Germinal center (tissue), 1 donor: ENCODE measurements at regions not wholly inside any gene's neighbourhood (a gene's known extent, or its start where the extent isn't known, plus 50 kb on each side); places are given as distances from the start of the nearest gene placed in this dataset.

ENCODE experiments used
- DNase-seq: peaks from one replicate; pipeline ENCODE4 v3.0.0; 2012; ENCODE audit warnings: mixed read lengths, low spot score

DNA sequence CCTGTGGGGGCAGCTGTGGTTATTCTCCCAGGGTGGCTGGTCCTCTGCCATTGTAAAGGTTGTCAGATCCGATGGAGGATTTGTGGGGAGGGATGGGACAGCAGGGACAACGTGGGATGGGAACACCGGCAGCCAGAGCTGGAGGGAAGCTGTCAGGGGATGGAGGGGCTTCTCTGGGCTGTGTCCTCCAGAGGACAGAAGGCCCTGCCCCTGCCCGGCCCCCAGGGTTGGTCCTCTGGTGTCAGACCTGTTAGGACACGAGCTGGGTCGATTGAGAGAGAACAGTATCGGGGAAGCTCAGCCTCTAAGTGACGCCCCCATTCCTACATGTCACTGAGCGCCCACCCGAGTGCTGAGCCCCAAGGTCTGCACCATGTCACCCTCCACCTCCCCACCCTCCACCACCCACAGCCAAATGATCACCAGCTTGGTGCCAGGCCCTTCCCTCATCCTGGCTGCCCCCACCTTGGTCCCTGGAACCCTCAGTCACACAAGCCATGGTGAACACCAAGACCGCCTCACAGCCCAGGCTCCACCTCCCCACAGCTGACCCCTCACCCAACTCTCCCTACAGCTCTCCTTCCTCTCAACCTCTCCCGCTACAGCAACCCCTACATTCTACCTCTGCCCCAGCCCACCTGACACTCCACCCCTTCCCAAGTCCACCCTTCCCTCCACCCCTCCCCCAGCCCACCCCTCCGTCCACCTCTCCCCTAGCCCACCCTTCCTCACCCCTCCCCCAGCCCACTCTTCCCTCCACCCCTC is 244.4 kb downstream of the MATN1 start:
- no peak for DNase-seq

DNA sequence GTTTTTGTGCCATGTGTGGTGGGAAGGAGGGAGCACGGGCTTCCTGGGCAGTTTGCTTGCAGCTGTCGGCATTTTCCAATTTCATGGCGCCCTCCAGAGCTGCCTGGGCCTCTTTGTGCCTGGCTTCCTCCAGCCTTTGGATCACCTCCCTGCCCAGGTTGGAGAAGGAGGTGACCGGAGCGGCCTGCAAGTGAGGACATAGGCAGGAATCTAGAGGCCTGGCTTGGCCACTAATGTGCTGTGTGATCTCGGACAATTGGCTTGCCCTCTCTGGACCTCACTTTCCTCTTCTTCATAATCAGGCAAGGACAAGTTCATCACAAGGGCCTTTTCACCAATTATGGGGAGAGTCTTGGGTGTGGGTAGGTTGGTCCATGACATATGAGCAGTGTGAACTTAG is 245.1 kb downstream of the MATN1 start:
- no peak for DNase-seq

DNA sequence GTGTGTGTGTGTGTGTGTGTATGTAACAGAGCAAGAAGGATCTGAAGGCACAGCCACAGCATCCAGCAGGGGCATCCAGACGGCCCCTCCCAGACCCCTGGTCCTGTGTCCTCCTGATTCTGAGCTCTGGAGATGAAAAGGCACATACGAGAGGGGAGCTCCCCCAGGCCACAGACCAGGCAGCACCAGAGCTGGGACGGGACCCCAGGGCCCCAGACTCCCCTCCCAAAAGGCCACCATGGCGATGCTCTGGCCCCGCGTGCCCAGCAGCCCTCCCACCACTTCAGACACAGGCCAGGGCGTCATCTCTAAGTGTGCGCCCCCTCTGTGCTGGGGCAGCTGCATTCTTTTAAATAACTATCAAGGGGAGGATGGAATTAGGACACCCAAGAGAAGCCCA is 245.8 kb downstream of the MATN1 start:
- DNase-seq: no peak

DNA sequence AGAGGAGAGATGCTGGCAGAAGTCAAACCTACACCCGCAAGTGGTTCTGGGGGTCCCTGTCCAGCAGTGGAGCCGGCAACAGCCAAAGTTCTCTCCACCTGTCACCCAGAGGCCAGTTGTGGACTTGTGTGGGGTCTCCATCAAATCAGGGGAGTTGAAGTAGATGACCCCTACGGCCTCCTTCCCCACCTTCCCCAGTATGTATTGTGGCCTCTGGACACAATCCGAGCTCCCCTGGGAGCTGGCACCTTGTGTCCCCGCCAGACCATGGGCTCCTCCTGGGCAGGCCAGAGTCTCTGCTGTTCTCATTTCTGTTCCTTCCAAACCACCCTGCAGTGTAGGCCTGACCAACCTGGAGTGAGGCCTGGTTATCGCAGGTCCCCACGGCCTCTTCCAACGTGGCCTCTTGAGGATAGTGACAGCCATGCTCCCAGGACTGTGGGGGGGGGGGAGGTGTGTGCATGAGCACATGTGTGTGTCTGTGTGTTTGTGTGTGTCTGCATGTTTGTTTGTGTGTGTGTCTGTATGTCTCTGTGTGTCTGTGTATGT is 246.4 kb downstream of the MATN1 start:
- DNase-seq: no peak

DNA sequence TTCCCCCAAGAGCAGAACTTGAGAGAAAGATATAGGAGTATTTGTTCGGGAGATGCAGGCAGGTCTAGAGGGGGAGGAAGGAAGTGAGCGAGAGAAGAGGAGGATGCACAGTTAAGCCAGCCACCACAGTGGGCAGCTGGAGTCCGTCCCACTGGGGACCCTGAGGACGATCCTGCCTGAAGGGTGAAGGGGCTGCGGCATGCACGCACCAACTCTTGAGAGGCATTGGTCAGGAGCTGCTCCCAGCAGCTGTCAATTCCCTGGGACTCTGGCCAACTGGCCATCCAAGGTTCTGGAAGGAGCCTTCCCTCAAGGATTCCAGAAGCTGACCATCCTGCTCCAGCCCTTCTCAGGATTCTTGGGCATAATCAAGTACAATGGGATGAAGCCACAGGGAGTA is 246.9 kb downstream of the MATN1 start:
- DNase-seq: no peak

DNA sequence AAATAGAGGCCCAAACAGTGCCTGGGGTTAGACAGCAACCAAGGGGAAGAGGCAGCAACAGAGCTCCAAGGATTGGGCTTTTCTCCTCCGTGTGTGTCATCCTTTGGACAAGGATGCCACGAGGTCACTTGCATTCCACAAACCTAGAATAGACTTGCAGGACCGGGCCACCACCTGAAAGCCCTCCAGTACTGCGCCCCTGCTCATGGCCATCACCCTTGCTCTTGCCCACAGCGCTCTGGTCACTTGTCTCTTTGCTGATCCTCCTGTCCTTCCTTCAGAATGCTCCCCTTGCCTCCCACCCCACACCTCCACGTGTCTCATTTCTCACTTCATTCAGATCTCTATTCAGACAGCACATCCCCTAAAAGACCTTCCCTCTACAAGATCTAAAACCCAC is 247.4 kb downstream of the MATN1 start:
- DNase-seq: no peak

DNA sequence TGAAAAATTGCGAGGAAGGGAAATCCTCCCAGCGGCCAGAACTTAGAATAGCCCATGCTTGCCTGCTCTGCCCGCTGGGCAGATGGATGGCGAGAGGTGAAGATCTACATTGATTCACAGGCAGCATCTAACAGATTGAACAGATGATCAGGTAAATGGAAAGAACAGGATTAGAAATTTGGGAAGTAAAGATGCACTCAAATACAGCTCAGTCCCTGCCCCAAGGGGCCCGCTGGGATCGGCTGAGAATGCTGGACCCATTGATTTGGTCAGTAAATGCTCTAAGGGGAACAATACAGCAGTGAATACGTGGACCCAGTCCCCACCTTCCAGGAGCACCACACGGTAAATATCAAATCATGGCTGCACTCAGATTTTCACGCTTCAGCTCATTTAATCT is 248.2 kb downstream of the MATN1 start:
- DNase-seq: no peak

DNA sequence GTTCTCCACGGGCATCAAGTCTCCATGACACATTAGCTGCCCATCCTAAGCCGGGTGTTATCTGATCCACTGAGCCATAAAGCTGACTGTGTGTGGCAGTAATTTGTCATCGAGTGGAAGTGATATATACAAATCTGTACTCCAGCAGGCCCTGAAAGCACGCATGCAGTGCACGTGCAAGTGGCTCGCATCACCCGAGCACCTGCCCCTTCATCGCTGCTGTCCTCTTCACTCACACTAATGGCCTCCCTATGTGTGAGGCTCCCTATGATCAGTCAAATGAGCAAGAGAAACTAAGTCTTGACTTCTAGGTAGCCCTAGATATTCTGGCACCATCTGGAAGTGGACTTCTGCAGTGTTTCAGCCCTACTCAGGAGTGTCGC is 248.6 kb downstream of the MATN1 start:
- no peak for DNase-seq

DNA sequence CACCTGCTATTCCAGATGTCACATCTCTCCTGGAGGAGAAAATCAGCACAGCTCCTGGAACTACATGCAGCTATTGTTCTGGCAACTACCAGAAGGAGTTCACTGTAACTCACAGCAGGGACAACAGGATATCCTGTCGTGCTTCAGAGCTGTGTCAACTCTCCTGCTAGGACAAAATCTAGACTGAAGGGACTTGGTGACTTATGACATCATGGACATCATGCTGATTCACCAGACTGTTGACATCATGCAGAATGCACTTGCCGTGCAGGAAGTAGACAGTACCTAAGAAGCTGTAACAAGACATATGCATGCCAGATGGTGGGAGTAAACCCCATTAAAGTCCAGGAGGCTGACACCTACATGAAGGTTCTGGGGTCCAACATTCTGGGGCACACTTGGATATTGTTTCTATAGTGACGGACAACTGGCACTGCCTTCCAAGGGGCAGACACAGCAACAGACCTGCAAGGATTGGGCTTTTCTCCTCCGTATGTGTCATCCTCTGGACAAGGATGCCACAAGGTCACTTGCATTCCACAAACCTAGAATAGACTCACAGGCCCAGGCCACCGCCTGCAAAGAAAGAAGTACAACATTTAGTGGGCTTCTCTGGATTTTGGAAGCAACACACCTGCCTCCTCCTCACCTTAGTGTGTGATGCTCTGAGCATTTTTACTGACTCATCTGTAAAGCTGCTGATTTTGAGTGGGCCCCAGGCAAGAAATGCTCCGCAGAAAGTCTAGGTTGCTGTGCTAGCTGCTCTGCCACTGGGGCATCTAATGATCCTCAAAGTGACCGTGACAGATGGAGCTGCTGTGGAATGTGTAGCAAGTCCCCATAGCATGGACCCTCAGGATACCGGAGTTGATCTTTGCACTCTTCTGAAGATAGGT is 249.2 kb downstream of the MATN1 start:
- no peak for DNase-seq

DNA sequence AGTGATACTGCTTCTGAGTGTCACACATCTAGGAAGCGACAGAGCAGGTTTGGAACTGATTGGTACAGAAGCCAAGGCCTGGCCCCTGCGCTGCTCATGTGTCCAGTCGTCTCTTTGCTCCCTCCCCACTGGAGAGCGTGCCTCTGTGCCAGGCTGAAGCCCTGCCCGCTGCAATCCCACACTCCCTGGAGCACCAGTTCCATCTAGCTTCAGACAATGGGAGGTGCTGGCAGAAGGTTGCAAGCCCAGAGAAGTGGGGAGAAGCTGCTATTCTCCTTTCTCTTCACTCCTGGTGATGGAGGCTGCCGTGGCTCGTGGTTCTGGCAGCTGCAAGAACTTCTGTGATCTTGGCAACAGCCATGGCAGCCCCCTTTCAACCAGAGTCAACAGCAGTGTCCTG is 250.9 kb downstream of the MATN1 start:
- DNase-seq: no peak

DNA sequence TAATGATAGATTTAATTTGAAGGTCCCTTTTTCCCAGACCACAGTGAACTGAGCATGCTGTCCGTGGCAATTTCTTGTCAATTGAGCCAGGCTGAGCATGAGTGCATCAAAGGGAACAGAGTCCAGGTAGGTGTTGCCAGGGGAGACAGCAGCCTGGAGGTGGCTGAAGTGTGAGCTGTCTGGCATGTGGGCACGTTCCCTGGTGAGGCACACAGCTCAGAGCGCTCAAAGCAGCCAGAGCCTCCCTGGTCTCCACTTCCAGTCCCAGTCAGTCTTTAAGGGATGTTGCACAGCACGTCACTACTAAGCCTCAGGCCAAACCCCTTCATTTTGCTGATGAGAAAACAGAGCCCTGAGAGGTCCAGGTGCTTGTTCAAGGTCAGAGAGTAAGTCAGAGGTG is 251.4 kb downstream of the MATN1 start:
- no peak for DNase-seq

DNA sequence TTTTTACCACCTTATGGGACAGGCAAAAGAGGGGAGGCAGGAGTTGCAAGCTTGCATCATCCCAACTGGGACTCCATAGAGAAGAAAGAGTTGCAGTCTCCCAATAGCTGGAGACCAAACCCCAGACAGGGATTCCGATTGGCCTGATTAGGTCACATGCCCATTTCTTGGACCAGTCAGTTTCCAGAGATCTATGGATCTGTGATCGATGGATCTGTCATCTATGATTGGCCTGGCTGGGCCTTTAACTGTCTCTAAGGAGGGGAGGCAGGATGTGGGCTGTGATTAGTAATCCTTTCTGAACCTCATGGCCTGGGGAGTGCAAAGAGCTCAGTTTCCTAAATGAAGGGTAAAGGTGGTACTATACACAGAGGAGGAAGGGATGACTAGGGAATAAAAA is 252.1 kb downstream of the MATN1 start:
- DNase-seq: no peak

DNA sequence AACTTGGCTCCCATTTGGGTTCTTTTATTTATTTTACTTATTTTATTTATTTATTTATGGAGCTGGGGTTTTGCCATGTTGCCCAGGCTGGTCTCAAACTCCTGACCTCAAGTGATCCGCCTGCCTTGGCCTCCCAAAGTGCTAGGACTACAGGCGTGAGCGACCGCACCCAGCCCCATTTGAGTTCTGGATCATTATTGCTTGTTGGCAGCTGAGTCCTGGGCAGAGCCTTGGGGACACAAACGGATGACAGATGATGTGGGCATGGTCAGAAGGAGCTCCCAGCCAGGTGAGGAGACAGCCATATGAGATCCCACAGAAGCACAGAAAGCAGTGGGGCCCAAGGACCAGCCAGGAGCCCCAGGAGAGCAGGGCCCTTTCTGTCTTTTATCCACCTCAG is 254.0 kb downstream of the MATN1 start:
- no peak for DNase-seq

DNA sequence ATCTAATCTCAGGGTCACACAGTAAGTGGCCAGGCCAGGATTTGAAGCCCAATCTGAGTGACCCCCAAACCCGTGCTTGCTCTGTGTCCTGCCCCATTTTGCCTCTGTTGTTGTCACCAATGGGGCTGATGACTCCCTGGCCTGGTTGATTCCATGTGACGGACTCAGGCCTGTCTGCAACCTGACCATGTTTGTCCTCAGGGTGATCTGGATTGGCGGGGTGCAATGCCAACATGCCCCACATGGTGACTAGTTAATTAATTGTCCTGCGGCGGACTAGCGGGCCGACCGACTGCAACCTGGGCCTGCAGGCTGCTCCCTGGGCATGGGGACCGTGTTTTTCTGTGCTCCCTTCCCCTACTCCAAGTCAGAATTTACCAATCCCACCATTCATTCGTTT is 256.3 kb downstream of the MATN1 start:
- DNase-seq: no peak

DNA sequence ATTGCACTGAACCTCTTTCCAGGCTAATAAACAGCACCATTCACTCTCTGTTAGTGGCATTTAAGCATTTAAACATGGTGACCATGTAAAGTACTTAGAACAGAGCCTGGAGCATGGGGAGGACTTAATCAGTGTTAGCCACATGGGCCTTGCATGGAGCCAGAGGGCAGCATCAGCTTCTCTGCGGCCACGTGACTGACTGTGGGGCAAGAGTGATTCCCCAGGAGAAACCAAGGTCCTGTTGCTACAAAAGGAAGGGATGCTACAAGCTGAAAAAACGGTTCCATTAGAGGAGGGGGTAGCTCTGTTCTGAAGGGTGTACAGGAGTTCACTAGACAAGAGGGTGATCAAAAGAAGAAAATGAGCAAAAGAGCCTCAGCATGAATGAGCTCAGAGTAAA is 256.8 kb downstream of the MATN1 start:
- DNase-seq: no peak

DNA sequence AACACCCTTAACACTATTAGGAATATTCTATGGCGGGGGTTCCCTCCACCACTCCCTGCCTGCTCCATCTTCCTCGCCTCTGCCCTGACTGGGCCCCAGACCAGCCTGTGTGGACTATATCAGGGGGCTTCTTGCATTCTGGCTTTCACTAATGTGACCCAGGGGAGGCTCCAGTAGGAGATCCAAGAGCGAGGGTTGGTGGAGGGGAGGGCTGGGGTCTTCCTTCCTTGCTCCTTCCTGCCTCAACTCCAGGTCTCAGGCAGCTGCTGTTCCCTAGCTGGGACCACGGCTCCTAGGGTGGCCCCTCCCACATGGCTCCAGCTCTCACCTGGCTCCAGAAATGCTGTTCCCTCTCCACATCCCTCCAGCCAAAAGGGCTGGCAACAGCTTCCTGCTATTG is 257.4 kb downstream of the MATN1 start:
- no peak for DNase-seq

DNA sequence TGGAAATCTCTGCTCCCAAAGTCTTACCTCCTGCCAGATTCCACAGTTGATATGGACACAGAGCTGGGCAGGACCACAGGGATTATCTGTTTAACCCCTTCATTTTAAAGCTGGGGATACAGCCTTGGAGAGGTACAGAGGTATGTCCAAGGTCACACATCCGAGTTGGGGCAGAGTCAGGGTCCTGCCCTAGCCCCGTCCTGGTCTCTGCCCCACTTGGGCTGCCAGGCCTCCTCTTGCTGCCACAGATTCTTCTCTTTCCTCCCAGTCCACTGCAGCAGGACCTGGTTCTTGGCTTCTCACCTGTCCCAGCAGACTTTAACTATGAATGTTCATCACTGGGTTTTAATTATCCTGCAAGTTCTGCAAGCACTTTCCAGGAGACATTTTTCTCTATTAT is 258.3 kb downstream of the MATN1 start:
- no peak for DNase-seq

DNA sequence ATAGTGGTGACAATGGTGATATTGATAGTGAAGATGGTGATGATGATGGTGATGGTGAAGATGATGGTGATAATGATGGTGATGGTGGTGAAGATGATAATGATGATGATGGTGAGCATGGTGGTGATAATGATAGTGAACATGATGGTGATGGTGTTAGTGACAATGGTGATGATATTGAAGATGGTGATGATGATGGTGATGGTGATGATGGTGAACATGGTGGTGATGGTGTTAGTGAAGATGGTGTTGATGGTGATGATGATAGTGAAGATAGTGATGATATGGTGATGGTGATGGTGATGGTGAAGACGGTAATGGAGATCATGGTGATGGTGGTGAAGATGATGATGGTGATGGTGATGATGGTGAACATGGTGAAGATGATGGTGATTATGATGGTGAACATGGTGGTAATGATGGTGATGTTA is 259.2 kb downstream of the MATN1 start:
- DNase-seq: no peak

DNA sequence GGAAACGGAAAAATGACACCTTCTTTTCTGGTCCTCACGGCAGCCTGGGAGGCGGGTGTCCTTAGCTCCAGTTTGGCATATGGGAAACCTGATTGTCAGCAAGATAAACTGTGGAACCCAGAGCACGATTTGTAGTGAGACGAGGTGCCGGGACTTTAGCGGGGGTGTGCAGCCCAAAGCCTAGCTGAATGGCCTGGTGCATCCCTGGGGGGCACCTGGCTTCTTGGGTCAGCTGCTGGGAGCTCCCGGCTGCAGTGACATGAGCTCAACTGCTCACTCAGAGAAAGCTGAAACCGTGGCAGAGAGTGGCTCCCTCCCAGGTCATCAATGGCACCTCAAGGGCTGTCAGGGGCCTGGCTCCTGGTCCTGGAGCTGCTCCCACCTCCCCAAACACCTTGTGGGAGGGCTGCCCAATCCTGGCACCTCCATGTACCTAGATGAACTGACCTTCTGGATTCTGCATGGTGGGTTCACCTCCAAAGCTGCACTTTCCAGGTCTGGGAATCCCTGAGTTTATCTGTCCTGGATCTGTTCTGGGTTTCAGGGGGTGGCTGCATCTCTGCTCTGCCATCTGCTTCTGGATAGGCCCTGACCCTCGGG is 260.5 kb downstream of the MATN1 start:
- DNase-seq: no peak

DNA sequence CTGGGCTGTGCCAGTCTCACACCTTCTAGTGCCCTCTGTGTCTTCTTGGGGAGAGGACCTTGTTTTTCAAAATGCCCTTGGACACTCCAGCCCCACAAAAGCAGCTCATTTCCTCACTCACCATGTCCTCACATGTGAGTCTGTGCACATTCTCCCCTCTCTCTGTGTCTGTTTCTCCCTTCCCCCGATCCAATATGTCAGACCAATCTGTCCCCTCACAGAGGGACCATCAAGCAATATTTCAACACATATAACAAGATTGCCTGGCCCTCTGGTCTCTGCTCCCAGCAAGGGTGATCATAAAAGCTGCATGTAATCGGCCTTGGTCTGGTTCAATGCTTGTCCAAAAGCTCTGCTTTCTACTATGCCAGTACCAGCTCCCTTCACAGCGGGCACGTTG is 261.2 kb downstream of the MATN1 start:
- DNase-seq: no peak

DNA sequence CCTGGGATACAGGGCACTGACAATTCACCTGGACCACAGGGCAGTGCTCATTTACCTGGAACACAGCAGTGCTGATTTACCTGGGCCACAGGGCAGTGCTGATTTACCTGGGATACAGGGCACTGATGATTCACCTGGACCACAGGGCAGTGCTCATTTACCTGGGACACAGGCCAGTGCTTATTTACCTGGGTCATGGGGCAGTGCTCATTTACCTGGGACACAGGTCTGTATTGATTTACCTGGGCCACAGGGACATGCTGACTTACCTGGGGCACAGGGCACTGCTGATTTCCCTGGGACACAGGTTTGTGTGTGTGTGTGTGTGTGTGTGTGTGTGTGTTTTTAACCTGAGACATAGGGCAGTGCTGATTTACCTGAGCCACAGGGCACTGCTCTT is 261.7 kb downstream of the MATN1 start:
- DNase-seq: no peak

DNA sequence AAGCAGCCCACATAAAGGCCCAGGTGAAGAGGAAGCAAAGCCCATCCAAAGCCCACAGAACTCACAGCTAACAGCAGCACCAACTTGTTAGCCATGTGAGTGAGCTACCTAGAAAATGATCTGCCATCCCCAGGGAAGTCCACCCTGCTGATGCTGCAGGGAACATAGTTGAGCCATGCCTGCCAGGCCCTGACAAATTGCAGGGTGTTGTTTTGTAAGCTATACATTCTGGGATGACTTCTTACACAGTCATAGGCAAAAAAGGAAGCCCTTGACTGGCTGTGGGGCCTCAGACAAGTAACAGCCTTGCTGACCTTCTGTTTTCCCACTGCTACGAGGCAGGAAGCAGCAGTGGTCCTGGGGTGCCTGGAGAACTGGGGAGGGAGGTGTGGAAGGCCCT is 262.7 kb downstream of the MATN1 start:
- no peak for DNase-seq
